Prostate gland (tissue), 2 donors: ENCODE measurements at regions not wholly inside any gene's neighbourhood (a gene's known extent, or its start where the extent isn't known, plus 50 kb on each side); places are given as distances from the start of the nearest gene placed in this dataset.

Source experiments
- DNase-seq: peaks from one replicate; pipeline ENCODE4 v3.0.0-alpha.2; 2019; ENCODE audit warnings: low spot score
- H3K27ac ChIP-seq, 2 donors: fragments of 200-600 bp; sonication (generic); 2 replicates each; pipeline ENCODE4 v1.5.1; 2017 to 2019
- H3K27me3 ChIP-seq: fragments of 200-600 bp; sonication (generic); replicated peaks from 2 replicates; pipeline ENCODE4 v1.5.1; 2019; ENCODE audit not compliant: insufficient read depth
- H3K36me3 ChIP-seq, 2 donors: fragments of 200-600 bp; sonication (generic); 1 replicate in 1 of 2; 2 replicates in 1 of 2; pipeline versions ENCODE4 v1.5.1 to v1.8.1; 2017 to 2019
- H3K4me1 ChIP-seq: fragments of 200-600 bp; sonication (generic); replicated peaks from 2 replicates; pipeline ENCODE4 v1.5.1; 2019
- H3K4me3 ChIP-seq, 2 donors: fragments of 200-600 bp; sonication (generic); 2 replicates each; pipeline ENCODE4 v1.5.1; 2017 to 2019
- H3K9me3 ChIP-seq: fragments of 200-600 bp; sonication (generic); 2 replicates; pipeline ENCODE4 v1.5.1; 2017
- CTCF ChIP-seq, 4 experiments: fragments of 200-600 bp in 2 of 4; fragments of 450-650 bp in 2 of 4; sonication (generic) in 2 of 4; IDR thresholded peaks; 1 replicate in 3 of 4; 2 replicates in 1 of 4; pipeline ENCODE4 v1.5.1; 2016 to 2019; ENCODE audit warnings: antibody characterized with exemption in 4 of 4, mild to moderate bottlenecking in 2 of 4, moderate library complexity in 2 of 4
- POLR2A ChIP-seq: fragments of 450-650 bp; IDR thresholded peaks from one replicate; pipeline ENCODE4 v1.6.1; 2016; ENCODE audit warnings: antibody characterized with exemption, mild to moderate bottlenecking
- POLR2AphosphoS5 ChIP-seq: sonication (generic); formaldehyde crosslinking; IDR thresholded peaks from one replicate; pipeline ENCODE4 v1.6.1; 2017; ENCODE audit warnings: antibody characterized with exemption
- WGBS: methylation state at CpG from one replicate; pipeline ENCODE4 v1.1.5; 2018; 5-methylcytosine and 5-hydroxymethylcytosine counted together
- intact Hi-C: fragments of 100-400 bp; cut with DNase I; formaldehyde crosslinking; loops from one replicate; pipeline ENCODE4 v1.14.2; 2022

- TF ChIP-seq POLR2AphosphoS5 (no peak), CTCF (IDR thresholded peaks at IDR 0.05) (no peak), POLR2A (no peak)
- Histone ChIP-seq H3K27ac (no peak overlapping the region), H3K9me3 (no peaks in the 10 kb centered on the region), H3K4me1 (no peaks in the 10 kb centered on the region), H3K27me3 (no peaks in the 10 kb centered on the region), H3K36me3 (no peaks in the 10 kb centered on the region), H3K4me3 (no peak overlapping the region)
- intact Hi-C loops: loop anchor here (2.0 to 10.0 kb wide), 3 partner anchors 125 to 1045 kb away; no protein-coding TSS in a partner anchor
- DNase-seq: no peak
- WGBS: 83% methylated on average over 5 of the region's 5 CpGs
Measured at GRCh38 chr1:88179943-88180342, 504.1 kb upstream of the PKN2 start.

DNA sequence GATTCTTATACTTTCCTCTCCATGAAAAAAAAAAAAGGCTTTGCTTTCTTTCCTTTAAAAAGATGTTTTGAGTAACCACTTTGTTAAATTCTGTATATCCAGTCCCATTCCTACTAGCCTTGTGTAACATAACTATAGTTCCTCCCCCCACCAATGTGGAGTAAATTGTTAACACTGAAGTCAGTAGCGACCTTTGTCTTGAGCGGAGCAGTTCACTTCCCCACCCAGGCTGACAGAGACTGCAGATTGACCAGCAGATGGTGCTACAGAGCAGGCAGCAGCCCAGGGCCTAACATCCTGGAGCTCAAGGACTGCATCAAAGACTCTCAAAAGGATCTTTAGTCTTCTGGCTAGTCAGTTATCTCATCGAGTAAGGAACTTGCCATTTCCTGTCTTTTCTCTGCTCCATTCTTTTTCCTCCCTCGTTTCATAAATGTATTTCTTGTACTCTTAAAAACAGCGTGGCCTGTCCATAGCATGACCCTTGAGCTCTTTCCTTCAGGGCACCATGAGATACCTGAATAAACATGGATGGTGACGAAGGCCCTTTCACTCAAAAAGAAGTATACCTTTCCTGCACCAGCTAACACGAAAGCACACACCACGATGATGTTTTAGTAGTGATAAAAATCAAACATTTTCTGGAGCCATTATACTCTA lies 503.5 kb upstream of the PKN2 start:
- H3K4me3 ChIP-seq: no peak overlapping the region
- H3K27ac ChIP-seq: no peak overlapping the region
- H3K4me1 ChIP-seq: no peaks in the 10 kb centered on the region
- no peaks in the 10 kb centered on the region for H3K27me3 ChIP-seq
- TF ChIP-seq POLR2AphosphoS5: peak; percentile 5
- no peak for TF ChIP-seq POLR2A
- TF ChIP-seq CTCF (IDR thresholded peaks at IDR 0.05): peak; percentile 70 to 78 (median 73)
- intact Hi-C loops: loop anchor here (2.0 to 10.0 kb wide), 3 partner anchors 124 to 1046 kb away; no protein-coding TSS in a partner anchor
- WGBS: 45% methylated on average over 8 of the region's 8 CpGs
- H3K9me3 ChIP-seq: no peaks in the 10 kb centered on the region
- peak; percentile 38 for DNase-seq
- no peaks in the 10 kb centered on the region for H3K36me3 ChIP-seq

DNA sequence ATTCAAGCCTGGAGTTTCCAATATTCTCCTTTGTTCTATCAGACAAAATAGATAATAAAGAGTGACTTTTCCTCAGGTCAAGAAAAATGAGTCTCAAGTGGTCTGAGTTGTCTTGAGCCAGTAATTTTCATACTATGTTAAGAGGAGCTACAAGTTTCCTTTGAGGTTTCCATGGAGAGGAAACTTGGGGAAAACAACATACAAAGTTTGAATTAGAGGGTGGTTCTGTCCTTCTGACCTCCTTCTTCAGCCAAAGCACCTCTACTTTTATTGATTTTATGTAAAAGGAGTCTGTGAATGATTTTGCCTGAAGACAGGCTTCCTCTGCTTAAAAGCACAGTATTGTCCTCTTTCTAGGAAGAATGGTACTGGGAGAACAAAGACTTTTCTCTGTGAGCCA lies 497.2 kb upstream of the PKN2 start:
- no peaks in the 10 kb centered on the region for H3K9me3 ChIP-seq
- intact Hi-C loops: loop anchor here (10.0 kb wide), 1 partner anchor 1052 kb away; no protein-coding TSS in a partner anchor
- no peak for DNase-seq
- no peak overlapping the region for H3K4me3 ChIP-seq
- no peaks in the 10 kb centered on the region for H3K36me3 ChIP-seq
- H3K27me3 ChIP-seq: no peaks in the 10 kb centered on the region
- TF ChIP-seq POLR2A (no peak), CTCF (IDR thresholded peaks at IDR 0.05) (no peak), POLR2AphosphoS5 (no peak)
- H3K27ac ChIP-seq: no peak overlapping the region
- no peaks in the 10 kb centered on the region for H3K4me1 ChIP-seq

DNA sequence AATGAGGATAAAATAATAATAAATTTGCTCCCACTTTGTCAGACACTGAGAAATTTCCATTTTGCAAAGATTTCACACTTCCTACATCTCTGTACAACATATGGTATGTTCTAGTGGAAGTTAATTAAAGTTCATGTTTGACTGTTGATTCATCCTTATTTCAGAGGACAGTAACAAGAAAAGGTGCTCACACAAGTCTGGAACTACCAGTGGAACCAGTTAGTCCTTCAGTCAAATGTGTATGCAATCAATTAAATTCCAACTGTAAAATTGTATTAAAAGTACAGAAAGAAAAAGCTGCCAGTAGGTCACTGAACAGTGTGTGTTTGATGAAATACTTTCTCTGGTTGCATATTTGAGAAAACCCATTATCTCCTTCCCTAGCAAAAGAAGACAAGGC lies 496.0 kb upstream of the PKN2 start:
- no peak overlapping the region for H3K4me3 ChIP-seq
- no peak for DNase-seq
- H3K27me3 ChIP-seq: no peaks in the 10 kb centered on the region
- no peaks in the 10 kb centered on the region for H3K4me1 ChIP-seq
- H3K9me3 ChIP-seq: no peaks in the 10 kb centered on the region
- intact Hi-C loops: loop anchor here (10.0 kb wide), 1 partner anchor 1053 kb away; no protein-coding TSS in a partner anchor
- H3K36me3 ChIP-seq: no peaks in the 10 kb centered on the region
- no peak for TF ChIP-seq POLR2AphosphoS5
- TF ChIP-seq POLR2A: no peak
- no peak for TF ChIP-seq CTCF (IDR thresholded peaks at IDR 0.05)
- no peak overlapping the region for H3K27ac ChIP-seq

DNA sequence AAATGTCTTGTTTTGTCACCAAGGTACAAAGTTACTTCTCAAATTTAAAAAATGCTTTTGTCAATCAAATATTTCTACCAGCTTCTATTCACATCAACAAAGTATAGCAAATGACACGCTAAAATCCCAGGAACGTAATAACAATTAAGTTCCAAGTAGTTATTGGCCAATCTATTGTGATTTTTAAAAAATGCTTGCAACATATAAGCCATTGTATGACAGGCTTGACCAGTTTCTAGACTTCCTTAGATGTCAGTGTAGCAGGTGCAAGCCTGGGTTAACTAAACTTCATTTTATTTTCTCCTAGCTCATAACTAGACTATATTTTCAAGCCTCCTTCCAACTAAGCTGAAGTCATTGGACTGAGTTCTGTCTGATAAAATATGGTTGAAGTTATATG lies 494.5 kb upstream of the PKN2 start:
- no peaks in the 10 kb centered on the region for H3K9me3 ChIP-seq
- H3K4me3 ChIP-seq: no peak overlapping the region
- no peaks in the 10 kb centered on the region for H3K27me3 ChIP-seq
- H3K27ac ChIP-seq: no peak overlapping the region
- WGBS: 72% methylated on average over 2 of the region's 2 CpGs
- H3K36me3 ChIP-seq: no peaks in the 10 kb centered on the region
- H3K4me1 ChIP-seq: no peaks in the 10 kb centered on the region
- DNase-seq: no peak
- intact Hi-C loops: loop anchor here (10.0 kb wide), 1 partner anchor 1055 kb away; no protein-coding TSS in a partner anchor
- TF ChIP-seq POLR2AphosphoS5: no peak
- TF ChIP-seq CTCF (IDR thresholded peaks at IDR 0.05): no peak
- TF ChIP-seq POLR2A: no peak
